ENCODE measurements at regions not wholly inside any gene's neighbourhood (a gene's known extent, or its start where the extent isn't known, plus 50 kb on each side); places are given as distances from the start of the nearest gene placed in this dataset.

DNA sequence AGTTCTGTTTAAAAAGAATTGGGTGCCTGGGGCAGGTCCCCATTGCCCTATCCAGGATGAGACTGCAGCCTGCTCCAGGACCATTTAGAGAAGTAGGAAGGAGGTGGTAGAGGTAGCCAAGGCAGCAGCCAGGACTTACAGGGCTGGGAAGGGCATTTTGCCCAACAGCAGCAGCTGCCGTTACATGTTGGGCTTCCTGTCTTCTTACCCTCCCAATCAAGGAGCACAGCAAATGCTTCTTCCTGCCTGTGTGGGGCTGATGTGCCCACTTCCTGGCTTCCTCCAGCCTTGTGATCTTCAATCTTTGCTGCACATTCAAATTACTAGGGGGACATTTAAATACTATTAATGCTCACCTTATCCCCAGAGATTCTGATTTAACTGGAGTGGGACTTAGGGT lies 112.0 kb downstream of the QPCT start:
- no peak overlapping the region for H3K4me3 ChIP-seq (ENCODE audit: low read depth, low read length)
- H3K4me1 ChIP-seq, result peaks cover 23% of the 10 kb centered on the region
- no peaks in the 10 kb centered on the region for H3K27me3 ChIP-seq
- TF ChIP-seq, protein P1, sequence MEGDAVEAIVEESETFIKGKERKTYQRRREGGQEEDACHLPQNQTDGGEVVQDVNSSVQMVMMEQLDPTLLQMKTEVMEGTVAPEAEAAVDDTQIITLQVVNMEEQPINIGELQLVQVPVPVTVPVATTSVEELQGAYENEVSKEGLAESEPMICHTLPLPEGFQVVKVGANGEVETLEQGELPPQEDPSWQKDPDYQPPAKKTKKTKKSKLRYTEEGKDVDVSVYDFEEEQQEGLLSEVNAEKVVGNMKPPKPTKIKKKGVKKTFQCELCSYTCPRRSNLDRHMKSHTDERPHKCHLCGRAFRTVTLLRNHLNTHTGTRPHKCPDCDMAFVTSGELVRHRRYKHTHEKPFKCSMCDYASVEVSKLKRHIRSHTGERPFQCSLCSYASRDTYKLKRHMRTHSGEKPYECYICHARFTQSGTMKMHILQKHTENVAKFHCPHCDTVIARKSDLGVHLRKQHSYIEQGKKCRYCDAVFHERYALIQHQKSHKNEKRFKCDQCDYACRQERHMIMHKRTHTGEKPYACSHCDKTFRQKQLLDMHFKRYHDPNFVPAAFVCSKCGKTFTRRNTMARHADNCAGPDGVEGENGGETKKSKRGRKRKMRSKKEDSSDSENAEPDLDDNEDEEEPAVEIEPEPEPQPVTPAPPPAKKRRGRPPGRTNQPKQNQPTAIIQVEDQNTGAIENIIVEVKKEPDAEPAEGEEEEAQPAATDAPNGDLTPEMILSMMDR (IDR thresholded peaks at IDR 0.05; ENCODE audit: low read depth, low read length), result no peak
- no peaks in the 10 kb centered on the region for H3K9me3 ChIP-seq
- H3K36me3 ChIP-seq, result no peaks in the 10 kb centered on the region
- DNase-seq, result no peak

DNA sequence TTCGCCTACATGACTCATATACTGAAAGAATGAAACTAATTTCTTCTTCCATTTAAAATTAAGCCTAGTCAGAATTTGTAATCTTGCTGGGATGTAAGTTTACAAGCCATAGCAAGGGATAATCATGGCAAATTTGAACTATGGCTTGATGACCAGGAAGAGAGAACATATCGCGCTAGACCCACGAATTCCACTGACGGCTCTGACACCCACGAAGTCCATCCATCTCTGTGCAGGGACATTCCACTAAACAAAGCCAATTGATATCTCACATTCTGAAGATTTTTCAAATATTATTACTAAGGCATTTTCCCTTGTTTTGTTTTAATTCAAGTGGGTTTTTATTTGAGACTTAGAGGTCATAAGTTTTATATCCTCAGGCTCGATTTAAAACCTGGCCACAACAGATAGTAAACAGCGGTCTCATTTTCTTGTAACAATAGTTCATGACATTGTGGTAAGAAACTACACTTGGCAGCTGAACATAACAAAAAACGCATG lies 113.0 kb downstream of the QPCT start:
- Histone ChIP-seq H3K4me1 (peaks cover 23% of the 10 kb centered on the region), H3K27me3 (no peaks in the 10 kb centered on the region), H3K9me3 (no peaks in the 10 kb centered on the region), H3K36me3 (no peaks in the 10 kb centered on the region), H3K4me3 (ENCODE audit: low read depth, low read length) (no peak overlapping the region)
- TF ChIP-seq, protein P1 (IDR thresholded peaks at IDR 0.05; ENCODE audit: low read depth, low read length), result no peak
- DNase-seq, result no peak

DNA sequence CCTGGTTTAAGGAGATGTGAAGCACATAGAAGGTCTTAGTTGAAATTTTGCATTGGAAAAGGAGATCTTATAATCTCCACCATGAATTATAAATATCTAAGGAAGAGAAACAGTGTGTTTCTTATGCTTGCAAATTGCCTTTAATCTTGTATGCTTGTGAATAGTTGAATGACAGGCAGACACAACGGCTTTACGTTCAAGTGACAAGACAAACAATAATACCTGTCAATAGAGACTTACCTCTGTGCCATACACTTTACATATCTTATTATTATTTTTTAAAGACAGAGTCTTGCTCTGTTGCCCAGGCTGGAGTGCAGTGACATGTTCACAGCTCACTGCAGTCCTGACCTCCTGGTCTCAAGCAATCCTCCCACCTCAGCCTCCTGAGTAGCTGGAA lies 113.7 kb downstream of the QPCT start:
- H3K4me1 ChIP-seq, result peaks cover 23% of the 10 kb centered on the region
- no peaks in the 10 kb centered on the region for H3K9me3 ChIP-seq
- TF ChIP-seq, protein P1 (IDR thresholded peaks at IDR 0.05; ENCODE audit: low read depth, low read length), result no peak

DNA sequence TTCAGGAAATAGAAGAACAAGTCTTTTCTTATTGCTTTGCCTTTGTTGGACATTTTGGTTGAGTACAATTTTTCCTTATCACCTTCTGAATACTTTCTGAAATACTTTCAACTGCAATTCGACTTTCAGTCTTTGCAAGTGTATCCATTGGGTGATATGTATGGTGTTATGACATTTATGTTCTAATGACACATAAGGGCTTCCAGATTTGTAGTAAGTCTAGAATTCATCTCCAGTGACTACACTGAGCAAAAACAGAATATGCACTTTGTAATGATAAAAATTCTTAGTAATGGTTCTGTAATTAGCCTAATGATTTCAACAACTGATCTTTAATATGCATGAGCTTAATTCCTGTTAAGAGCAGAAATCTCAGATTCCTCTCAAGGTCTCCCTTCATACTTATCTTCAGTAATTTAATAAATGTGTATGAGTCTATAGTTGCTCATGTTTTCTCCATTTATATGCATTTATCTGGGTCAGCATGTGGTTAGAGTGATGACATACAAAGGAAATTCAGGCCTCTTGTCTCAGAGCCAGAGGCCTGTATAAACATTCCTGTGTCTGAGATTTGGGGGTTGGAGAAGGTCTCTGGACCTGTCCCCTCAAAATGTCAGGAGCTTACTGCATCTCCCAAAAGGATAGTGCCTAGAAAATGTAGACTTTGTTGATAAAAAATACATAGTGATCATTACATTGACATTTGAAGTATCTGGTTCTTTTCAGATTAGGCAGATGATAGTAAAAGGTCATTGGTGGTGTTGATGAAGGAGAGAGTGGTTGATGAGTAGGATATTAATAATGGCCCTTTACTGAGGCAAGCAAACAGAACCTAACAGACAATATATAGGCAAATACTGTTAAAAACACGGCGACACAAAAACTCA lies 114.9 kb downstream of the QPCT start:
- DNase-seq, result no peak
- Histone ChIP-seq H3K4me1 (peaks cover 23% of the 10 kb centered on the region), H3K4me3 (ENCODE audit: low read depth, low read length) (no peak overlapping the region), H3K9me3 (no peaks in the 10 kb centered on the region), H3K36me3 (no peaks in the 10 kb centered on the region), H3K27me3 (no peaks in the 10 kb centered on the region)
- TF ChIP-seq, protein P1 (IDR thresholded peaks at IDR 0.05; ENCODE audit: low read depth, low read length), result no peak

More for the DNA sequence above, 113.7 kb downstream of the QPCT start:
- Histone ChIP-seq H3K4me3 (ENCODE audit: low read depth, low read length) (no peak overlapping the region), H3K27me3 (no peaks in the 10 kb centered on the region), H3K36me3 (no peaks in the 10 kb centered on the region)
- no peak for DNase-seq

DNA sequence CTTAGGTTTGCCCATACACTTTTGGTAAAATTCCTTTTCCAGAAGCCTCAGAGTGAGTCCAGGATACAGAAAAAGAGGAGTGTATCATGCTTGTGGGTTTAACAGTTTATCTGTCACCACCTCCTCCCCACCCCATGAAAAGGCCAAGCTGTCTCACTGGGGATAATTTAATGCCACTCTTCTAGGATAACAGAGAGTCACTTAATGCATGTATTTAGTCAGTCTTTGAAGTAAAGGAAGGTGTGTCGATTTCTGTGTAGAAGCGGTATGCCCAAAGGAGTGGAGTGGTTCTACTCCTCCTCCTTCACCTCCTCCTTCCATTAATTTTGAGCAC lies 116.4 kb downstream of the QPCT start:
- Histone ChIP-seq H3K4me1 (peaks cover 23% of the 10 kb centered on the region), H3K9me3 (no peaks in the 10 kb centered on the region), H3K27me3 (no peaks in the 10 kb centered on the region), H3K4me3 (ENCODE audit: low read depth, low read length) (no peak overlapping the region), H3K36me3 (no peaks in the 10 kb centered on the region)
- no peak for DNase-seq
- TF ChIP-seq, protein P1 (IDR thresholded peaks at IDR 0.05; ENCODE audit: low read depth, low read length), result no peak

DNA sequence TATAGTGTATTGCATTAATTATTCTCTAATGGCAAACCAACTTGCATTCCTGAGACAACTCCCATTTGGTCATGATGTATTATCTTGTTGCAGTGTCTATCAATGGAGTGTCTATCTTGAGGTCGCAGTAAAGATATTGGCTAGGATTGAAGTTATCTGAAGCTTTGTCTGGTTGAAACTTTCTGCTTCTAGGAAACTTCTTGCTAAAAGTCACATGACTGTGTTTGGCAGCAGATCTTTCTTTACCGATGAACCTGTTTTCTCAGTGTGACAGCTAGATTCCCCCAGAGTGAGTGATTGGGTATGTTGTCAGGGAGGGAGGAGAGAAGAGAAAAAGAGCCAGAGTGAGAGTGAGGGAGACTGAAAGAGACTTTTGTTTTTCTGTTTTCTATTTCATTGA lies 119.6 kb downstream of the QPCT start:
- TF ChIP-seq, protein P1 (IDR thresholded peaks at IDR 0.05; ENCODE audit: low read depth, low read length), result no peak
- Histone ChIP-seq H3K27me3 (no peaks in the 10 kb centered on the region), H3K36me3 (no peaks in the 10 kb centered on the region), H3K4me1 (peaks cover 19% of the 10 kb centered on the region), H3K4me3 (ENCODE audit: low read depth, low read length) (no peak overlapping the region), H3K9me3 (no peaks in the 10 kb centered on the region)
- no peak for DNase-seq

Measured in BE2C (cell line).